ENCODE measurements at regions not wholly inside any gene's neighbourhood (a gene's known extent, or its start where the extent isn't known, plus 50 kb on each side); places are given as distances from the start of the nearest gene placed in this dataset.
"Not testable (repeated sequence)": the region's sequence is repeated elsewhere in the genome, so short reads cannot be mapped to it uniquely, and the experiment has no call there.

- DNase-seq (ENCODE audit: low read depth): not testable (repeated sequence)
These were observed 353.9 kb downstream of the GOLGA6L6 start for GRCh38 chr15:20187370-20188355.

DNA sequence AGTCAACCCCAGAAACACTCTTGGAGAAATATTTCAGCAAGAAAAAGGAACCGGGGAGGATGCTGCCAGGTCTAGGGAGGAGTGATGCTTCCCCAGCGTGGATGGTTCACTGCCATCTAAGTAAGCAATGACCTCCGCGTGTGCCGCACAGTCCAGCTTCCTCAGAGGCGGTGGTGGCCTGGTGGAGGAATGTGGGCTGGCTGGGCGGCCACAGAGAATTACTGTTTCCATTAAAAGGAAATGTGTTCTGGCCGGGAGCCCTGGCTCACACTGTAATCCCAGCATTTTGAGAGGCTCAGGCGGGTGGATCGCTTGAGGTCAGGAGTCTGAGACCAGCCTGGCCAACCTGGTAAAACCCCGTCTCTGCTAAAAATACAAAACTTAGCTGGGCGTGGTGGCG lies 356.7 kb downstream of the GOLGA6L6 start:
- DNase-seq (ENCODE audit: low read depth): not testable (repeated sequence)

- DNase-seq (ENCODE audit: low read depth): not testable (repeated sequence)
These were observed 373.4 kb downstream of the GOLGA6L6 start for GRCh38 chr15:20168221-20168620.

DNA sequence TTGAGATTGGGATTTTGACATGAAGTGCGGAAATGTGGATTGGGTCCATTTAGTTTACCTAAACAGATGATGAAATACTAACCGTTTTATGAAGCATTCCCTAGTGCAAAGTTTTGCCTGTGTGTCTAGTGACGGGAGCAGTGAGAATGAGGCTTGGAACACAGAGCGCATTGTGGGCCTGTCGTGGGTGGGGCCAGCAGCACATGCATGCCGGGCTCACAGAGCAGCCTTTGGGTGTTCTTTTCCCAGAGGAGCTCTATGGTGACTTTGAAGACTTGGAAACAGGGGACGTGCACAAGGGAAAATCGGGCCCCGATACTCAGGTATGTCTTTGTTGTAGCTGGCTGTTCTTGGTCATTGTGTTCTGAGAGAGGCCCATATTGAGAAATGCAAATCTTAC lies 388.1 kb downstream of the GOLGA6L6 start:
- DNase-seq (ENCODE audit: low read depth): not testable (repeated sequence)

DNA sequence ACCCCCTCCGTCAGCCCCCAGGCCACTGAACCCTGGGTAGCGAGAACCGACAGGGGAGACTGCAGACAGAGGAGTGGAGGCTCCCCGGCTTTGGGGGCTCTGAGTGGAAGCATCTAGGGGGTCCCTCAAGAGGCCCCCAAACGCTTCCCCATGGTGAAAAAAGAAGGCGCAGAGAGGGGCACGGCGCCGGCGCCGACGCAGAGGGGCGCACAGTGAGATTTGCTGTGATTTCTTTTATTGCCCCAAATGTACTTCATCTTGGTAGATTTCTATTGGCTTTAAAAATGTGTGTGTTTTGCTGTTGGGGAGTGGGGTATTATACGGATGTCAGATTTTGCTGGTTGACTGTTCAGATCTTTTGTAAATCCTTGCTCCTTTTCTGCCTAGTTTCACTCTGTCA lies 392.9 kb downstream of the GOLGA6L6 start:
- not testable (repeated sequence) for DNase-seq (ENCODE audit: low read depth)

DNA sequence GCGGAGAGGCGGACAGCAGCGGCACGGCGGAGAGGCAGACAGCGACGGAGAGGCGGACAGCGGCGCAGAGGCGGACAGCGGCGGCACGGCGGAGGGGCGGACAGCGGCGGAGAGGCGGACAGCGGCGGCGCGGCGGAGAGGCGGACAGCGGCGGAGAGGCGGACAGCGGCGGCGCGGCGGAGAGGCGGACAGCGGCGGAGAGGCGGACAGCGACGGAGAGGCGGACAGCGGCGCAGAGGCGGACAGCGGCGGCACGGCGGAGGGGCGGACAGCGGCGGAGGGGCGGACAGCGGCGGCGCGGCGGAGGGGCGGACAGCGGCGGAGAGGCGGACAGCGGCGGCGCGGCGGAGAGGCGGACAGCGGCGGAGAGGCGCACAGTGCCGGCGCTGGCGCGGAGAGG lies 393.6 kb downstream of the GOLGA6L6 start:
- not testable (repeated sequence) for DNase-seq (ENCODE audit: low read depth)

DNA sequence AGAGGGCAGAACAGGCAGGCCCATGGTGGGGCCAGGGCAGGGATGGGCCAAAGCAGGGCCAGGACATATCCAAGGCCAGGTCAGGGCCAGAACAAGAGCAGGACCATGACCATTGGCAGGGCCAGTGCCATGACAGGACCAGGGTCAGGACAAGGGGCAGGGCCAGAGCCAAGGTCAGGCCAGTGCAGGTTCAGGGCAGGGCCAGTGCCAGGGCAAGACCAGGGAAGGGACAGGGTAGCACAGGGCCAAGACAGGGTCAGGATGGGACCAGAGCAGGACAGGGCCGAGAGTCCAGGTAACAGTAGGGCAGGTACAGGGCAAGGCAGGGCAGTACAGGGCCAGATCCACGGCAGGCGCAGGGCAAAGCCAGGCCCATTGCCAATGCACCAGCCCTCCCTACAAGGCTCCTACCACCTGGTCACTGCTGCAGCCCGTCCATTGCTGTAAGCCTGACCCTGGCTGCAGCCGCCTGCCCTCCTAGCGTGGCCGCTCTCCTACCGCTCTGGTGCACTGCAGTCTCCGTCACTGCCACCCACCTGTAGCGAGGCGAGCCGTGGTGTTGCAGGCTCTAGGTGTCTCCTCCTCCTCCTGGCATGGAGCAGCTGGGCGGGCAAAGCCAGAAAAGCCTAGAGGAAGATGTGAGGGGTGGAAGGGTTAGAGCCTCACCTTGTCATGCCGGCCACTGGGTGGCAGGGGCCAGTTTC lies 397.1 kb downstream of the GOLGA6L6 start:
- not testable (repeated sequence) for DNase-seq (ENCODE audit: low read depth)

DNA sequence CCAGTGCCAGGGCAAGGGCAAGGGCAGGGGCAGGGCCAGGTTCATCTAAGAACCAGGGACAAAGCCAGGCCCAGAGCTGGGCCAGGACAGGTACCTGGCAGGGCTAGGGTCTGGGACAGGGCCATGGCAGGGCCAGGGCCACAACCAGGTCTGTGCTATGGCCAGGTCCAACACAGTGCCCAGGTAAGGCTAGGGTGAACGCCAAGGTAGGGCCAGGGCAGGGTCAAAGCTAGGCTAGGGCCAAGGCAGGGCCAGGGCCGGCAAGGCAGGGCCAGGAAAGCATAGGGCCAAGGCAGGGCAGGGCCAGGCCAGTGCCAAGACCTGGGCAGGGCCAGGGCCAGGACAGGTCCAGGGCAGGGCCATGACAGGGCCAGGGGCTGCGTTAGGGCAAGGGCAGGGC lies 398.7 kb downstream of the GOLGA6L6 start:
- DNase-seq (ENCODE audit: low read depth): not testable (repeated sequence)

DNA sequence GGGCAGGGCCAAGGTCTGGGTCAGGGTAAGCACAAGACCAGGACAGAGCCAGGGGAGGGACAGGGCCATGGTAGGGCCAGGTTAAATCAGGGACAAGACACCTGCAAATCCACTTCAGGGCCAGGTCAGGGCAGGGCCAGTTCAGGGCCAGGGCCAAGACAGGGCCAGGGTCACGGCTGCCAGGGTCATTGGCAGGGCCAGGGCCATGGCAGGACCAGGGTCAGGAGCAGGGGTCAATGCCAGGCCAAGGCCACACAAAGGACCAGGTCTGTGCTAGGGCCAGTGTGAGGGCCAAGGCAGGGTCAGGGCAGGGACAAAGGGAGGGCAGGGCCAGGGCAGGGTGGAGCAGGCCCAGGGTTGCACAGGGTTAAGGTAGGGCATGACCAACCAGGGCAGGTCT lies 399.2 kb downstream of the GOLGA6L6 start:
- not testable (repeated sequence) for DNase-seq (ENCODE audit: low read depth)

DNA sequence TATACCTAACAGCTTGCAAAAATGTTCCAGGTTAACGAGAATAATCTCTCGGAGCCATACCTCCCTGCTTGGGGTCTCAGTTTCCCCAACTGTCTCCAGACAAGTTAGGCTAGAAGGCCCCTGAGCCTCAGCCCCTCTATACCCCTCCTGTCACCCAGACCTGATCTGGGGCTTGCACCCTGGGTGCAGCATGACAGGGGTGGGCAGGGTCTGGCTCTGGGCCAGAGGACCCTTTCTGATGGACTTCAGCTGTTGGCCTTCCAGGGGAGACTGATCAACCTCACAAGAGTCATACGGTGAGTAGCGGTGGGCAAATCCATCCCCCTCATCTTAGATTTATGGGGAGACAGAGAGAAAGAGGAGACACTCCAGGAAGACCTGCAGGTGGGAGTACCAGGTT lies 416.9 kb downstream of the GOLGA6L6 start:
- not testable (repeated sequence) for DNase-seq (ENCODE audit: low read depth)

- no peak for DNase-seq (ENCODE audit: low read depth)
These were observed 435.6 kb downstream of the GOLGA6L6 start for GRCh38 chr15:20106026-20106425.

DNA sequence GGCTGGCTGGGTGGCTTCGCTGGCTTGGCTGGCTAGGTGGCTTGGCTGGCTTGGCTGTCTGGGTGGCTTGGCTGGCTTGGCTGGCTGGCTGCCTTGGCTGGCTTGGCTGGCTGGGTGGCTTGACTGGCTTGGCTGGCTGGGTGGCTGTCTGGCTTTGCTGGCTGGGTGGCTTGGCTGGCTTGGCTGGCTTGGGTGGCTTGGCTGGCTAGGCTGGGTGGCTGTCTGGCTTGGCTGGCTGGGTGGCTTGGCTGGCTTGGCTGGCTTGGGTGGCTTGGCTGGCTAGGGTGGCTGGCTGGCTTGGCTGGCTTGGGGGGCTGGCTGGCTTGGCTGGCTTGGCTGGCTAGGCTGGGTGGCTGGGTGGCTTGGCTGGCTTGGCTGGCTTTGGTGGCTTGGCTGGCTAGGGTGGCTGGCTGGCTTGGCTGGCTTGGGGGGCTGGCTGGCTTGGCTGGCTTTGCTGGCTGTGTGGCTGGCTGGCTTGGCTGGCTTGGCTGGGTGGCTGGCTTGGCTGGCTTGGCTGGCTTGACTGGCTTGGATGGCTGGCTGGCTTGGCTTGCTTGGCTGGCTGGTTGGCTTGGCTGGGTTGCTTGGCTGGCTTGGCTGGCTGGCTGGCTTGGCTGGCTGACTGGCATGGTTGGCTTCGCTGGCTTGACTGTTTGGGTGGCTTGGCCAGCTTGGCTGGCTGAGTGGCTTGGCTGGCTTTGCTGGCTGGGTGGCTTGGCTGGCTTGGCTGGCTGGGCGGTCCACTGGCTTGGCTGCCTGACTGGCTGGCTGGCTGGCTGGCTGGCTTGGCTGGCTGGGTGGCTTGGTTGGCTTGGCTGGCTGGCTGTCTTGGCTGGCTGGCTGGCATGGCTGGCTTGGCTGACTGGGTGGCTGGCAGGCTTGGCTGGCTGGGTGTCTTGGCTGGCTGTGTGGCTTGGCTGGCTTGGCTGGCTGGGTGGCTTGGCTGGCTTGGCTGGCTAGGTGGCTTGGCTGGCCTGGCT lies 436.3 kb downstream of the GOLGA6L6 start:
- DNase-seq (ENCODE audit: low read depth): not testable (repeated sequence)

DNA sequence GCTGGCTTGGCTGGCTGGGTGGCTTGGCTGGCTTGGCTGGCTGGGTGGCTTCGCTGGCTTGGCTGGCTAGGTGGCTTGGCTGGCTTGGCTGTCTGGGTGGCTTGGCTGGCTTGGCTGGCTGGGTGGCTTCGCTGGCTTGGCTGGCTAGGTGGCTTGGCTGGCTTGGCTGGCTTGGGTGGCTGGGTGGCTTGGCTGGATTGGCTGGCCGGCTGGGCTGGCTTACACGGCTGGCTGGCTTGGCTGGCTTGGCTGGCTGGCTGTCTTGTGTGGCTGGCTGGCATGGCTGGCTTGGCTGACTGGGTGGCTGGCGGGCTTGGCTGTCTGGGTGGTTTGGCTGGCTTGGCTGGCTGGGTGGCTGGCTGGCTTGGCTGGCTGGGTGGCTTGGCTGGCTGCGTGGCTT lies 437.0 kb downstream of the GOLGA6L6 start:
- not testable (repeated sequence) for DNase-seq (ENCODE audit: low read depth)

- DNase-seq (ENCODE audit: low read depth): not testable (repeated sequence)
These were observed 438.7 kb downstream of the GOLGA6L6 start for GRCh38 chr15:20102862-20103261.

- not testable (repeated sequence) for DNase-seq (ENCODE audit: low read depth)
These were observed 439.4 kb downstream of the GOLGA6L6 start for GRCh38 chr15:20102209-20102608.

GRCh38 chr15:20101281-20101680 lies 440.3 kb downstream of the GOLGA6L6 start:
- DNase-seq (ENCODE audit: low read depth): not testable (repeated sequence)

DNA sequence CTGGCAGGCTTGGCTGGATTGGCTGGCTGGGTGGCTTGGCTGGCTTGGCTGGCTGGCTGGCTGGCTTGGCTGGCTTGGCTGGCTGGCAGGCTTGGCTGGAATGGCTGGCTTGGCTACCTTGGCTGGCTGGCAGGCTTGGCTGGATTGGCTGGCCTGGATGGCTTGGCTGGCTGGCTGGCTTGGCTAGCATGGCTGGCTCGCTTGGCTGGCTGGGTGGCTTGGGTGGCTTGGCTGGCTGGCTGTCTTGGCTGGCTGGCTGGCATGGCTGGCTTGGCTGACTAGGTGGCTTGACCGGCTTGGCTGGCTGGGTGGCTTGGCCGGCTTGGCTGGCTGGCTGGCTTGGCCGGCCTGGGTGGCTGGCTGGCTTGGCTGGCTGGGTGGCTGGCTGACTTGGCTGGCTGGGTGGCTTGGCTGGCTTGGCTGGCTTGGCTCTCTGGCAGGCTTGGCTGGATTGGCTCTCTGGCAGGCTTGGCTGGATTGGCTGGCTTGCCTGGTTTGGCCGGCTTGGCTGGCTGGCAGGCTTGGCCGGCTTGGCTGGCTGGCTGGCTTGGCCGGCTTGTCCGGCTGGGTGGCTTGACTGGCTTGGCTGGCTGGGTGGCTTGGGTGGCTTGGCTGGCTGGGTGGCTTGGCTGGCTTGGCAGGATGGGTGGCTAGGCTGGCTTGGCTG lies 440.9 kb downstream of the GOLGA6L6 start:
- not testable (repeated sequence) for DNase-seq (ENCODE audit: low read depth)

DNA sequence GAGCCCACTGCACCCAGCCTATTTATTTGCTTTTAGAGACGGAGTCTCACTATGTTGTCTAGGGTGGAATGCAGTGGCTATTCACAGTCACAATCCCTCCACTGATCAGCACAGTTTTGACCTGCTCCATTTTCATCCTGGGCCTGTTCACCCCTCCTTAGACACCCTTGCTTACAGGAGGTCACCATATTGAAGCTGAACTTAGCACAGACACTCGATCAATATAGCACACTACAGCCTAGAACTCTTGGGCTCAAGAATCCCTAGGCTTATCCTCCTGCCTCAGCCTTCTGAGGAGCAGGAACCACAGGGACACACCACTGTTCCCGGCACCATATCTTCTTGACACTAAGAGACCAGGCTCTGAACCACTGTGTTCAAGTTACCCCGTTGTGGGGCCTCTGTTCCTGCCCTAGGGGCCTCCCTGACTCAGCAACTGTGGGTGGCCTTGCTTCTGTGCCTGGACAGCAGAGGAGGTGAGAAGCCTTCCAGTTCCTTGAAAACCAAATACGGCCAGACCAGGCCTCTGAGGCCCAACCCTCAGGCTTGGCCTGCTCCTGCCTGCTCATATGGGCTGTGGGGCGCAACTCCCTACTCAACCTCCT lies 445.8 kb downstream of the GOLGA6L6 start:
- DNase-seq (ENCODE audit: low read depth): not testable (repeated sequence)

DNA sequence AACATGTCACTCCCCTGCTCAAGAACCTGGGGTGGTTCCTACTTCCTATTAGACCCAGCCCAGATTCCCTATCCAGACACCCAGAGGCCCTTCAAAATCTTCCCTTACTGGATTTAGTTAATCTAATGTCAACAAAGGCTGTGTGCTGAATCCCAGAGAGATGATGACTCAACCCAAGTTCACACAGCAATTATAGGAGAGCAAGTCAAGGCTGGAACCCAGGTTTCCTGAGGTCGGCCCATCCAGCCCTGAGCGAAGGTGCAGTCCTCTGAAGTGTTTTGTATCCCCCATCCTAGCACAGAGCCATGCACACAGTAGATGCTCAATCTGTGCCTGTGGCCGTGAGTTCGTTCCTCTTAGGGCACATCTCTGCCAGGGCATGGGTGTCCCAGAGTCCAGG lies 452.1 kb downstream of the GOLGA6L6 start:
- DNase-seq (ENCODE audit: low read depth): not testable (repeated sequence)

DNA sequence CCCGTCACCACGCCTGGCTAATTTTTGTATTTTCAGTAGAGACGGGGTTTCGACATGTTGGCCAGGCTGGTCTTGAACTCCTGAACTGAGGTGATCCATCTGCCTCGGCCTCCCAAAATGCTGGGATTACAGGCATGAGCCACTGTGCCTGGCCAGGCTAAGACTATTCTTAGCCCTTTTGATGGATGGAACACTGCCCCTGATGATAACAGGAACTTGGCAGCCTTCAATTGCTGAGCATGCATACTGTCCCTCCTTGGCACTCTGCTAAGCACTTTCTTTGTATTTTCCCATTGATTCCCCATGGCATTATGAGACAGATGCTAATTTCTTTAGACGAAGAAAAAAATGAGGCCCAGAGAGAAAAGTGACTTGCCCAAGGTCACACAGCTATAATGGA lies 457.6 kb downstream of the GOLGA6L6 start:
- DNase-seq (ENCODE audit: low read depth): not testable (repeated sequence)

DNA sequence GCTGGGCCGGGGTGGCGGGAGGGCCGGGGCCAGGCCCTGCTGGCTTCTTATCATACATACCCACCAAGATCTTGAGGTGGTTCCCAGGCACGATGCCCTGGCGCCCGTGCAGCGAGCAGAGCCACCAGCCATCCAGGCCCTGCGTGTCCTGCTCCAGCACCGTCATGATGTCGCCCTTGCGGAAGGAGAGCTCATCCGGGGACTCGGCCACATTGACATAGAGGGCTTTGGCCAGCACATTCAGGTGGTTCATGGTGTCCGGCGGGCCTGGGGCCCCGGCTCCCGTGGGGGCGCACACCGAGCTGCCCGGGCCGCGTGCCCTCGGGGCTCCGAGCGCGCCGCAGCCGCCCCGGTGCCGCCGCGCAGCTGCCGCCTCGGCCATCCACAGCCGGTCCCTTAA lies 467.5 kb downstream of the GOLGA6L6 start:
- not testable (repeated sequence) for DNase-seq (ENCODE audit: low read depth)

Measured in T-helper 22 cell (primary cell).